ENCODE measurements at regions not wholly inside any gene's neighbourhood (a gene's known extent, or its start where the extent isn't known, plus 50 kb on each side); places are given as distances from the start of the nearest gene placed in this dataset.

DNA sequence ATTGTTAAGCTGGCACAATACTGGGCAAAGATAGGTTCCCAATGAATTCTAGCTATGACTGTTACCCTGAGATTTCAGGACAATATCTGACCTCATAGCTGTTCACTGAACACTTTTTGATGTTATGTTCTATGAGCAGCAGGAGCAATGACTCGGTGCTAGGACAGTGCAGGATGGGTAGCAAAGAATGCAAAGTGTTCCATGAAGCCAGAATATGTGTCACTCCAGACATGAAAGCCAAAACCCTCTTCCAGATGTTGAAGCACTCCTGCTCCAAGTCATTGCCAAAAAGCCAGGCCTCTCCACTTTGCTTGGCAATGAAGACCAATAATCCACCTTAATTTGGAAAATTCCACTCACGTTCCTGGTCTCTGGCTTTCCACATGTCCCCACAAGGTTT is 300.9 kb upstream of the CPEB2 start:
- Mint-ChIP-seq H3K27me3 (peaks cover 0 to 31% (median 2%) of the 10 kb centered on the region in 5 donors), H3K36me3 (no peaks in the 10 kb centered on the region), H3K9me3 (no peaks in the 10 kb centered on the region), H3K4me1 (no peaks in the 10 kb centered on the region), H3K4me3 (no peak overlapping the region), H3K27ac (no peak overlapping the region)
- no peak for ATAC-seq
- DNase-seq, result no peak
- POLR2A ChIA-PET, result no interaction called here

DNA sequence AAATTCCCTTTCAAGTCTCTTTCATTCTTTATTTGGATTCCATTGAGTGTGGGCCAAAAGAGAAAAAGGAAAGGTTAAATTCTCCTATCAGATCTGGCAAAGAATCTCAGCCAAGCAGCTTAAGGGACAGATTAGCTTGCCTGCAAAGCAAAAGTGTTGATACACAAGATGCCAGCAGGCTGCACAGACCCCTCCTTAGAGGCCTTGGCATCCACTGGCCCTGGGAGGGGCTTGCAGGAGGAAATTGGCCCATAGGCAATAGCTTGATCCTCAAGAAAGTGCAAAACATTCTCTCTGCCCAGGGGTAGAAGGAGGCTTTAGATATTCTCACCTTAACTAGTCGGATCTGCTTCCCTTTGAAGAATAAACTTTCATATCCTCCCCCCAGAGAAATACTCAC is 300.4 kb upstream of the CPEB2 start:
- POLR2A ChIA-PET, result no interaction called here
- peaks cover 0 to 28% (median 2%) of the 10 kb centered on the region in 5 donors for H3K27me3 Mint-ChIP-seq
- no peak overlapping the region for H3K4me3 Mint-ChIP-seq
- no peak overlapping the region for H3K27ac Mint-ChIP-seq
- no peaks in the 10 kb centered on the region for H3K4me1 Mint-ChIP-seq
- no peaks in the 10 kb centered on the region for H3K9me3 Mint-ChIP-seq
- no peak for DNase-seq
- no peak for ATAC-seq
- H3K36me3 Mint-ChIP-seq, result no peaks in the 10 kb centered on the region

GRCh38 chr4:14708574-14708973 is 293.7 kb upstream of the CPEB2 start:
- H3K27me3 Mint-ChIP-seq, result peaks cover 4 to 24% (median 10%) of the 10 kb centered on the region in 5 donors
- no peaks in the 10 kb centered on the region for H3K36me3 Mint-ChIP-seq
- H3K9me3 Mint-ChIP-seq, result no peaks in the 10 kb centered on the region
- DNase-seq, result no peak
- POLR2A ChIA-PET, result no interaction called here
- no peak overlapping the region for H3K27ac Mint-ChIP-seq
- H3K4me3 Mint-ChIP-seq, result no peak overlapping the region
- no peak for ATAC-seq
- H3K4me1 Mint-ChIP-seq, result no peaks in the 10 kb centered on the region

DNA sequence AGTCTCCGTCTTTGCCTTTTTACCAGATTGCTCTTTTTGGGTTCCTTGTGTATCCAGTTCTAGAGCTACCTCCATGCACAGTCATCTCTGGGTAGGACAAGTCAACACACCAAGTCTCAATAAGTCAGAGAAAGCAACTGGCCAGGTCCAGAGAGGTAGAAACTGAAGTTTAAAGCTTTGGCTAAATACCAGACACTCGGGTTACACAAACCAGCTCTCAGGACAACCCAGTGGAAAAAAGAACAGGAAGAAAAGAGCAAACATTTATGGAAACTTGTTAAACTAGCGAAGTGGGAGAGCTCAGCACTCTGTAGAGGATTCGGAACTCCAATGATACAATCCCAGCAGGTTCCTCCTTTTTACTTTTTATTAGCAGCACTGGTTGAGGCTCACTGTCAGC is 291.0 kb upstream of the CPEB2 start:
- no peaks in the 10 kb centered on the region for H3K4me1 Mint-ChIP-seq
- no peak overlapping the region for H3K4me3 Mint-ChIP-seq
- POLR2A ChIA-PET, result no interaction called here
- peaks cover 4 to 24% (median 7%) of the 10 kb centered on the region in 5 donors for H3K27me3 Mint-ChIP-seq
- ATAC-seq (no peak), DNase-seq (no peak)
- H3K9me3 Mint-ChIP-seq, result no peaks in the 10 kb centered on the region
- no peaks in the 10 kb centered on the region for H3K36me3 Mint-ChIP-seq
- no peak overlapping the region for H3K27ac Mint-ChIP-seq

DNA sequence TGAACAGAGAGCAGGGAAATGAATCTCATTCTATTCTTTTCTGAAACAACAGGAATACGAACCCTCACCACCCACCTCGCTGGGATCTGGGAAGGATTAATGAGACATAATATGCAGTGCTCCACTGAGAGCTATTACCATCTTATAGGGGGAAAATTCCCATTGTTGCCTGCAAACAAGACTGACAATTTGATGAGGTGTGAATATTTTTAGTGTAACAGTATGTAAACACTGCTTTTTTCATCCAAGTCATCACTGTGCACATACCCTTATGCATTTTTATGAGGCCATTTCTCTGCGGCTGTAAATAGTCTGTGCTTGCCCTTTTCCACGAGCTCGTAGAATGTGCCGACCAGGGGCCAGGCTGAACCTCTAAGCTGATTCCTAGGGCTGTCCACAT is 285.6 kb upstream of the CPEB2 start:
- ATAC-seq (no peak), DNase-seq (no peak)
- Mint-ChIP-seq H3K36me3 (peaks cover 0 to 11% (median 0%) of the 10 kb centered on the region in 3 donors), H3K9me3 (peaks cover 0 to 15% (median 5%) of the 10 kb centered on the region in 9 donors), H3K4me1 (no peaks in the 10 kb centered on the region), H3K4me3 (no peak overlapping the region), H3K27me3 (peaks cover 2 to 39% (median 22%) of the 10 kb centered on the region in 5 donors), H3K27ac (no peak overlapping the region)
- POLR2A ChIA-PET, result no interaction called here

DNA sequence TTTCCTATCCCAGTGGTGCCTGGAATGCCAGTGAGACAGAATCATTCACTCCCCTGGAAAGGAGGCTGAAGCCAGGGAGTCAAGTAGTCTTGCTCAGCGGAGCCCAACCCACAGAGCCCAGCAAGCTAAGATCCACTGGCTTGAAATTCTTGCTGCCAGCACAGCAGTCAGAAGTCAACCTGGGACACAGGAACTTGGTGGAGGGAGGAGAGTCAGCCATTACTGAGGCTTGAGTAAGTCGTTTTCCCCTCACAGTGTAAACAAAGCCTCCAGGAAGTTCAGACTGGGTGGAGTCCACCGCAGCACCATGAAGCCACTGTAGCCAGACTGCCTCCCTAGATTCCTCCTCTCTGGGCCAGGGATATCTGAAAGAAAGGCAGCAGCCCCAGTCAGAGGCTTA is 283.2 kb upstream of the CPEB2 start:
- no peak for ATAC-seq
- H3K4me3 Mint-ChIP-seq, result no peak overlapping the region
- peaks cover 0 to 11% (median 0%) of the 10 kb centered on the region in 3 donors for H3K36me3 Mint-ChIP-seq
- H3K4me1 Mint-ChIP-seq, result no peaks in the 10 kb centered on the region
- no peak for DNase-seq
- H3K27me3 Mint-ChIP-seq, result peaks cover 2 to 43% (median 23%) of the 10 kb centered on the region in 5 donors
- POLR2A ChIA-PET, result no interaction called here
- no peak overlapping the region for H3K27ac Mint-ChIP-seq
- peaks cover 0 to 17% (median 5%) of the 10 kb centered on the region in 9 donors for H3K9me3 Mint-ChIP-seq

- Mint-ChIP-seq H3K27me3 (peaks cover 2 to 15% (median 6%) of the 10 kb centered on the region in 5 donors), H3K27ac (no peak overlapping the region), H3K4me1 (no peaks in the 10 kb centered on the region), H3K4me3 (no peak overlapping the region), H3K36me3 (peaks cover 0 to 2% (median 0%) of the 10 kb centered on the region in 3 donors), H3K9me3 (peaks cover 0 to 7% (median under 1%) of the 10 kb centered on the region in 9 donors)
- no peak for ATAC-seq
- no peak for DNase-seq
- POLR2A ChIA-PET, result no interaction called here
Measured at GRCh38 chr4:14726441-14726840, 275.8 kb upstream of the CPEB2 start.

GRCh38 chr4:14726877-14727361 is 275.4 kb upstream of the CPEB2 start:
- Mint-ChIP-seq H3K27ac (no peak overlapping the region), H3K9me3 (peaks cover 0 to 3% (median 0%) of the 10 kb centered on the region in 9 donors), H3K4me1 (no peaks in the 10 kb centered on the region), H3K36me3 (no peaks in the 10 kb centered on the region), H3K27me3 (peaks cover 0 to 11% (median 6%) of the 10 kb centered on the region in 5 donors), H3K4me3 (no peak overlapping the region)
- POLR2A ChIA-PET, result no interaction called here
- DNase-seq (no peak), ATAC-seq (no peak)

DNA sequence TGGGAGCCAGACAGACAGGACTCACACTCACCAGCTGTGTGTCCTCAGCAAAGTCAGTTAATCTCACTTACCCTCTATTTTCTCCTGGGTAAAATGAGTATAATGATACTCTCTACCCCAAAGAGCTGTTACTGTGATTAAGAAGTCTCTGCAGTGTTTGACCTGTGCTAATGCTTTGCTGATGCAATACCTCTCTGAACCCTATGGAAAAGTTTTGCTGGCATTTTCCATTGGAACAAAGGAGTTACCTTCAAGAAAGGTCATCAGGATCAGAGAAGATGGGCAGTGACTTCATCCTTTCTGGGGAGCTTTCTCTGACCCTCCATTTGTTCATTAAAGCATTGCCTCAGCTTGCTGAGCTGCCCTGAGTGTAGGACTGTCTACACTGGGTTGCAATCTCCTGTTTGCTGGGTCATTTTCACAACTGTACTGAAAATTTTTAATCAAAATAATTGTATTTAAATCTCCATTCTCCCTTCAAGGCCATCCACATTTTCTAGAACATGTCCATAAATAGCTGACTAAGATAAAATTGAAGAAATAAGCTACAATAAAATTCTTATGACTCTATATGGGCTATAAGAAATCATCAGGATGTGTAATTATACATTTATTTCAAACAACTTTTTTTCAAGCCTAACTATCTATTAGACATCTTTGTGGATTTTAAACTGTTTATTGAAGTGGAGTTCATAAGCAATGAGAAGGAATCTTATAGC is 272.8 kb upstream of the CPEB2 start:
- no peaks in the 10 kb centered on the region for H3K36me3 Mint-ChIP-seq
- peaks cover 0 to 9% (median 0%) of the 10 kb centered on the region in 9 donors for H3K9me3 Mint-ChIP-seq
- POLR2A ChIA-PET, result no interaction called here
- peaks cover 0 to 13% (median 6%) of the 10 kb centered on the region in 5 donors for H3K27me3 Mint-ChIP-seq
- ATAC-seq (no peak), DNase-seq (no peak)
- H3K4me1 Mint-ChIP-seq, result no peaks in the 10 kb centered on the region
- no peak overlapping the region for H3K4me3 Mint-ChIP-seq
- no peak overlapping the region for H3K27ac Mint-ChIP-seq

DNA sequence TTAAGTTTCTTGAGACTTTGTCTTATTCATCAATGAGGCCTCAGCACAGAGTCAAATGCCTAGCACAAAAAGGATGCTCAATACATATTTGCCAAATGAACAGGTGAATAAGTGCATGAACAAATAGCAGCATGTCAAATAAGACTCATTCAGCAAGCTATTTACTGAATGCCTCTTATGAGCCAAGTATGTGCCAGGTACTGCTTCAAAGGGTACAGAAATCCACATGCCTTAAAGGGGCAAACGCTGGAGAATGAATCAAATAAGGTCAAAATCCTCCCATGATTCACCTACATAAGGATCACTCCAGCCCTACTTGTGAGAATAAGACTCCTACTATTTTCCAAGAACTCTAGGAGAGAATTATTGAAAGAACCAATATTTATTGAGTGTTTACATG is 260.2 kb upstream of the CPEB2 start:
- DNase-seq (no peak), ATAC-seq (no peak)
- Mint-ChIP-seq H3K9me3 (no peaks in the 10 kb centered on the region), H3K4me3 (no peak overlapping the region), H3K36me3 (no peaks in the 10 kb centered on the region), H3K4me1 (no peaks in the 10 kb centered on the region), H3K27ac (no peak overlapping the region), H3K27me3 (peaks cover 0 to 40% (median 13%) of the 10 kb centered on the region in 5 donors)
- POLR2A ChIA-PET, result no interaction called here

DNA sequence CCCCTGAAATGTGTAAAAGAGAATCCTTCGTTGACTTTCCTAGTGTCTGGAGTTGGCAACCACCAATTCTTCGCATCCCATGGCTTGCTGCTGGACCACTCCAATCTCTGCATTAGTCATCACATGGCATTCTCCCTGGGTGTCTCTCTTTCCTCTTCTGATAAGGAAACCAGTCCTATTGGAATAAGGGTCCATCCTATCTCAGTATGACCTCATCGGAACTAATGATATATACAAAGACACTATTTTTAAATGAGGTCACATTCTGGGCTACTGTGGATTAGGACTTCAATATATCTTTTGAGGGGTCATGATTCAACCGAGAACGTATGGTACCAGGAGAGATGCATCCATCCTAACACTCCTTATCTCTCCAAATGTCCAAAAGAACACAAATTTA is 259.1 kb upstream of the CPEB2 start:
- H3K9me3 Mint-ChIP-seq, result no peaks in the 10 kb centered on the region
- H3K27me3 Mint-ChIP-seq, result peaks cover 0 to 40% (median 13%) of the 10 kb centered on the region in 5 donors
- no peak for ATAC-seq
- no peaks in the 10 kb centered on the region for H3K36me3 Mint-ChIP-seq
- no peaks in the 10 kb centered on the region for H3K4me1 Mint-ChIP-seq
- H3K27ac Mint-ChIP-seq, result no peak overlapping the region
- POLR2A ChIA-PET, result no interaction called here
- no peak for DNase-seq
- H3K4me3 Mint-ChIP-seq, result no peak overlapping the region

- Mint-ChIP-seq H3K4me1 (no peaks in the 10 kb centered on the region), H3K27me3 (peaks cover 0 to 40% (median 13%) of the 10 kb centered on the region in 5 donors), H3K27ac (no peak overlapping the region), H3K9me3 (no peaks in the 10 kb centered on the region), H3K4me3 (no peak overlapping the region), H3K36me3 (no peaks in the 10 kb centered on the region)
- no peak for ATAC-seq
- DNase-seq, result no peak
- POLR2A ChIA-PET, result no interaction called here
Measured at GRCh38 chr4:14743601-14744000, 258.7 kb upstream of the CPEB2 start.

DNA sequence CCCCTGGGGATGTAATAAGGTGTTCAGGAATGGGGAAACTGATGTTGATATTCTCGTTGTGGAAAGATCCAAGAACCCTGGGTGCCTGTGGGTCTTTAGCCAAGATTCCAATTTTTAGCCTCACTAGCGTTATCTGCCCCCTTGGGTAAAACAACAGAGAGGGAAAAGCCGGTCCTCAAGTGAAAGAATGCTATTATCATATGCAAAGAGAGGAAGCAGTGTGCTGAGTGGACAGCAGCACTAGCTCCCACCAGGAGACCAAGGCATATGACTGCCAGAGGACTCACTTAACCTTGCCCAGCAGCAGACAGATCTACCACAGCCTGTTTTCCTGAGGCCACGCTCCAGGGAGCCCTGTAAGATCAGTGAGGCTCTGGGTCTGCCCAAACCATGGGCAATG is 257.9 kb upstream of the CPEB2 start:
- Mint-ChIP-seq H3K36me3 (no peaks in the 10 kb centered on the region), H3K9me3 (no peaks in the 10 kb centered on the region), H3K4me1 (no peaks in the 10 kb centered on the region), H3K27me3 (peaks cover 0 to 36% (median 13%) of the 10 kb centered on the region in 5 donors), H3K4me3 (no peak overlapping the region), H3K27ac (no peak overlapping the region)
- DNase-seq (no peak), ATAC-seq (no peak)
- POLR2A ChIA-PET, result no interaction called here

- Mint-ChIP-seq H3K36me3 (peaks cover 0 to 19% (median 6%) of the 10 kb centered on the region in 3 donors), H3K4me3 (no peak overlapping the region), H3K4me1 (no peaks in the 10 kb centered on the region), H3K27me3 (peaks cover 0 to 23% (median 4%) of the 10 kb centered on the region in 5 donors), H3K27ac (no peak overlapping the region), H3K9me3 (peaks cover 8 to 38% (median 25%) of the 10 kb centered on the region in 9 donors)
- ATAC-seq, result no peak
- DNase-seq, result peak in 1 of 10 donors; percentile 4
- POLR2A ChIA-PET, result interaction anchor here (0.7 kb wide), 1 partner anchor 255 kb away, joined by 3 read pairs; no protein-coding TSS in a partner anchor
Measured at GRCh38 chr4:14749910-14750309, 252.4 kb upstream of the CPEB2 start.

Data from naive thymus-derived CD8-positive, alpha-beta T cell (primary cell).